HK-2 (cell line): ENCODE measurements at regions not wholly inside any gene's neighbourhood (a gene's known extent, or its start where the extent isn't known, plus 50 kb on each side); places are given as distances from the start of the nearest gene placed in this dataset.
"Not testable (repeated sequence)": the region's sequence is repeated elsewhere in the genome, so short reads cannot be mapped to it uniquely, and the experiment has no call there.

Source experiments
- DNase-seq: peaks from one replicate; pipeline ENCODE4 v3.0.0-alpha.2; 2018; ENCODE audit not compliant: unreplicated experiment

- DNase-seq: no peak
Measured at GRCh38 chr13:18949489-18949761, 232.2 kb downstream of the TUBA3C start.

GRCh38 chr13:18948664-18949488 lies 232.7 kb downstream of the TUBA3C start:
- no peak for DNase-seq

- DNase-seq: no peak
Measured at GRCh38 chr13:18948012-18948663, 233.5 kb downstream of the TUBA3C start.

GRCh38 chr13:18947376-18947977 lies 234.1 kb downstream of the TUBA3C start:
- no peak for DNase-seq

GRCh38 chr13:18946738-18947137 lies 234.9 kb downstream of the TUBA3C start:
- no peak for DNase-seq

GRCh38 chr13:18944501-18945068 lies 237.0 kb downstream of the TUBA3C start:
- no peak for DNase-seq

- no peak for DNase-seq
Measured at GRCh38 chr13:18943721-18944391, 237.8 kb downstream of the TUBA3C start.

GRCh38 chr13:18943273-18943672 lies 238.4 kb downstream of the TUBA3C start:
- no peak for DNase-seq

GRCh38 chr13:18936104-18936503 lies 245.5 kb downstream of the TUBA3C start:
- no peak for DNase-seq

GRCh38 chr13:18921063-18921462 lies 260.6 kb downstream of the TUBA3C start:
- DNase-seq: no peak

GRCh38 chr13:18905096-18905495 lies 276.5 kb downstream of the TUBA3C start:
- not testable (repeated sequence) for DNase-seq

- not testable (repeated sequence) for DNase-seq
Measured at GRCh38 chr13:18895411-18895810, 286.2 kb downstream of the TUBA3C start.

- not testable (repeated sequence) for DNase-seq
Measured at GRCh38 chr13:18891242-18891641, 290.4 kb downstream of the TUBA3C start.

- not testable (repeated sequence) for DNase-seq
Measured at GRCh38 chr13:18874875-18875789, 306.5 kb downstream of the TUBA3C start.

GRCh38 chr13:18870557-18870956 lies 311.1 kb downstream of the TUBA3C start:
- DNase-seq: not testable (repeated sequence)

- DNase-seq: not testable (repeated sequence)
Measured at GRCh38 chr13:18869365-18869764, 312.3 kb downstream of the TUBA3C start.

- DNase-seq: not testable (repeated sequence)
Measured at GRCh38 chr13:18837986-18838629, 343.5 kb downstream of the TUBA3C start.

GRCh38 chr13:18837179-18837745 lies 344.4 kb downstream of the TUBA3C start:
- not testable (repeated sequence) for DNase-seq

GRCh38 chr13:18836371-18837178 lies 345.0 kb downstream of the TUBA3C start:
- not testable (repeated sequence) for DNase-seq
